HG03108 (cell line): ENCODE measurements at regions not wholly inside any gene's neighbourhood (a gene's known extent, or its start where the extent isn't known, plus 50 kb on each side); places are given as distances from the start of the nearest gene placed in this dataset.
"Not testable (repeated sequence)": the region's sequence is repeated elsewhere in the genome, so short reads cannot be mapped to it uniquely, and the experiment has no call there.

Experiments used
- ATAC-seq: cut with Tn5 transposase; IDR thresholded peaks from one replicate; pipeline ENCODE4 v1.9.1; 2021; ENCODE audit warnings: moderate library complexity; ENCODE audit not compliant: unreplicated experiment

GRCh38 chr11:23797624-23798419 lies 699.0 kb upstream of the LUZP2 start:
- no peak for ATAC-seq

GRCh38 chr11:23834306-23834705 lies 662.5 kb upstream of the LUZP2 start:
- ATAC-seq = not testable (repeated sequence)

GRCh38 chr11:23836981-23837380 lies 659.9 kb upstream of the LUZP2 start:
- no peak for ATAC-seq

GRCh38 chr11:23840872-23841271 lies 656.0 kb upstream of the LUZP2 start:
- no peak for ATAC-seq

GRCh38 chr11:23846902-23847422 lies 649.9 kb upstream of the LUZP2 start:
- ATAC-seq = no peak

GRCh38 chr11:23851216-23851615 lies 645.6 kb upstream of the LUZP2 start:
- ATAC-seq = no peak

- ATAC-seq = no peak
Observed at GRCh38 chr11:23856654-23857053, 640.2 kb upstream of the LUZP2 start.

- no peak for ATAC-seq
Observed at GRCh38 chr11:23859087-23859486, 637.8 kb upstream of the LUZP2 start.

- ATAC-seq = no peak
Observed at GRCh38 chr11:23861615-23862014, 635.2 kb upstream of the LUZP2 start.

GRCh38 chr11:23865341-23865975 lies 631.4 kb upstream of the LUZP2 start:
- no peak for ATAC-seq

GRCh38 chr11:23866641-23867040 lies 630.2 kb upstream of the LUZP2 start:
- ATAC-seq = no peak

- no peak for ATAC-seq
Observed at GRCh38 chr11:23869671-23870070, 627.2 kb upstream of the LUZP2 start.

- no peak for ATAC-seq
Observed at GRCh38 chr11:23873406-23873805, 623.4 kb upstream of the LUZP2 start.

GRCh38 chr11:23875176-23875850 lies 621.5 kb upstream of the LUZP2 start:
- no peak for ATAC-seq

- ATAC-seq = not testable (repeated sequence)
Observed at GRCh38 chr11:23883426-23884048, 613.3 kb upstream of the LUZP2 start.

GRCh38 chr11:23884341-23884740 lies 612.5 kb upstream of the LUZP2 start:
- no peak for ATAC-seq

- no peak for ATAC-seq
Observed at GRCh38 chr11:23885801-23886200, 611.1 kb upstream of the LUZP2 start.

- ATAC-seq = not testable (repeated sequence)
Observed at GRCh38 chr11:23887122-23887521, 609.7 kb upstream of the LUZP2 start.

GRCh38 chr11:23893126-23893525 lies 603.7 kb upstream of the LUZP2 start:
- no peak for ATAC-seq

- no peak for ATAC-seq
Observed at GRCh38 chr11:23897453-23898286, 599.2 kb upstream of the LUZP2 start.
